IMR-90 (cell line): ENCODE measurements at regions not wholly inside any gene's neighbourhood (a gene's known extent, or its start where the extent isn't known, plus 50 kb on each side); places are given as distances from the start of the nearest gene placed in this dataset.
"Not testable (repeated sequence)": the region's sequence is repeated elsewhere in the genome, so short reads cannot be mapped to it uniquely, and the experiment has no call there.

Experiments
- CEBPB ChIP-seq: IDR thresholded peaks from 2 replicates; pipeline ENCODE4 v1.6.1; 2012; ENCODE audit warnings: low read depth, low read length, improper control_type of control experiment
- MAFK ChIP-seq: IDR thresholded peaks from 2 replicates; pipeline ENCODE4 v1.6.1; 2012; ENCODE audit warnings: low read depth, low read length, improper control_type of control experiment
- POLR2A ChIP-seq: IDR thresholded peaks from 2 replicates; pipeline ENCODE4 v1.6.1; 2012; ENCODE audit warnings: mild to moderate bottlenecking, low read depth, low read length
- TF ChIP-seq, protein P1 (sequence below): conservative IDR thresholded peaks from 2 replicates; pipeline ENCODE4 v1.5.1; 2012; ENCODE audit warnings: mild to moderate bottlenecking, low read depth, low read length, improper control_type of control experiment

DNA sequence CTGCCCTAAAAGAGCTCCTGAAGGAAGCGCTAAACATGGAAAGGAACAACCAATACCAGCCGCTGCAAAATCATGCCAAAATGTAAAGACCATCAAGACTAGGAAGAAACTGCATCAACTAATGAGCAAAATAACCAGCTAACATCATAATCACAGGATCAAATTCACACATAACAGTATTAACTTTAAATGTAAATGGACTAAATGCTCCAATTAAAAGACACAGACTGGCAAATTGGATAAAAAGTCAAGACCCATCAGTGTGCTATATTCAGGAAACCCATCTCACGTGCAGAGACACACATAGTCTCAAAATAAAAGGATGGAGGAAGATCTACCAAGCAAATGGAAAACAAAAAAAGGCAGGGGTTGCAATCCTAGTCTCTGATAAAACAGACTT lies 88.8 kb upstream of the CAV2 start:
- not testable (repeated sequence) for TF ChIP-seq POLR2A, MAFK, CEBPB
- TF ChIP-seq, protein P1, sequence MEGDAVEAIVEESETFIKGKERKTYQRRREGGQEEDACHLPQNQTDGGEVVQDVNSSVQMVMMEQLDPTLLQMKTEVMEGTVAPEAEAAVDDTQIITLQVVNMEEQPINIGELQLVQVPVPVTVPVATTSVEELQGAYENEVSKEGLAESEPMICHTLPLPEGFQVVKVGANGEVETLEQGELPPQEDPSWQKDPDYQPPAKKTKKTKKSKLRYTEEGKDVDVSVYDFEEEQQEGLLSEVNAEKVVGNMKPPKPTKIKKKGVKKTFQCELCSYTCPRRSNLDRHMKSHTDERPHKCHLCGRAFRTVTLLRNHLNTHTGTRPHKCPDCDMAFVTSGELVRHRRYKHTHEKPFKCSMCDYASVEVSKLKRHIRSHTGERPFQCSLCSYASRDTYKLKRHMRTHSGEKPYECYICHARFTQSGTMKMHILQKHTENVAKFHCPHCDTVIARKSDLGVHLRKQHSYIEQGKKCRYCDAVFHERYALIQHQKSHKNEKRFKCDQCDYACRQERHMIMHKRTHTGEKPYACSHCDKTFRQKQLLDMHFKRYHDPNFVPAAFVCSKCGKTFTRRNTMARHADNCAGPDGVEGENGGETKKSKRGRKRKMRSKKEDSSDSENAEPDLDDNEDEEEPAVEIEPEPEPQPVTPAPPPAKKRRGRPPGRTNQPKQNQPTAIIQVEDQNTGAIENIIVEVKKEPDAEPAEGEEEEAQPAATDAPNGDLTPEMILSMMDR = not testable (repeated sequence)
